Endodermal cell (in vitro differentiated cells): ENCODE measurements at regions not wholly inside any gene's neighbourhood (a gene's known extent, or its start where the extent isn't known, plus 50 kb on each side); places are given as distances from the start of the nearest gene placed in this dataset.
A peak's percentile ranks its signal among the peaks of the same experiment; 100 is the strongest.
"Not testable (repeated sequence)": the region's sequence is repeated elsewhere in the genome, so short reads cannot be mapped to it uniquely, and the experiment has no call there.

Source experiments
- DNase-seq: peaks from one replicate; pipeline ENCODE4 v3.0.0-alpha.2; 2017
- H3K27ac ChIP-seq: 2 replicates; pipeline ENCODE4 v1.5.1; 2013; ENCODE audit warnings: mild to moderate bottlenecking, low read depth, low read length, moderate library complexity
- H3K27me3 ChIP-seq: 2 replicates; pipeline ENCODE4 v1.6.1; 2013; ENCODE audit warnings: mild to moderate bottlenecking, low read length, moderate library complexity; ENCODE audit not compliant: insufficient read depth, control insufficient read depth, poor library complexity, severe bottlenecking
- H3K36me3 ChIP-seq: 2 replicates; pipeline ENCODE4 v1.7.0; 2013; ENCODE audit warnings: mild to moderate bottlenecking, low read length, moderate library complexity; ENCODE audit not compliant: control insufficient read depth, insufficient read depth
- H3K4me1 ChIP-seq: one replicate; pipeline ENCODE4 v1.7.0; 2013; ENCODE audit warnings: low read length; ENCODE audit not compliant: control insufficient read depth, insufficient read depth
- H3K4me3 ChIP-seq: 2 replicates; pipeline ENCODE4 v1.5.1; 2013; ENCODE audit warnings: mild to moderate bottlenecking, low read length, moderate library complexity
- H3K9ac ChIP-seq: 2 replicates; pipeline ENCODE4 v1.6.1; 2013; ENCODE audit warnings: mild to moderate bottlenecking, low read length, moderate library complexity; ENCODE audit not compliant: poor library complexity, severe bottlenecking; ENCODE audit errors: extremely low read depth
- H3K9me3 ChIP-seq: 2 replicates; pipeline ENCODE4 v1.6.1; 2013; ENCODE audit warnings: mild to moderate bottlenecking, low read length, moderate library complexity; ENCODE audit not compliant: control insufficient read depth
- H3K27ac Mint-ChIP-seq: 2 replicates; pipeline ENCODE4 v1.8.0; 2020; ENCODE audit warnings: mixed read lengths
- H3K27me3 Mint-ChIP-seq: 2 replicates; pipeline ENCODE4 v1.8.0; 2021; ENCODE audit warnings: mild to moderate bottlenecking, mixed read lengths; ENCODE audit not compliant: insufficient read depth
- H3K36me3 Mint-ChIP-seq: 2 replicates; pipeline ENCODE4 v1.8.0; 2020; ENCODE audit warnings: low read depth, mixed read lengths
- H3K4me1 Mint-ChIP-seq: 2 replicates; pipeline ENCODE4 v1.8.0; 2020; ENCODE audit warnings: mixed read lengths
- H3K4me3 Mint-ChIP-seq: 2 replicates; pipeline ENCODE4 v1.8.0; 2020; ENCODE audit warnings: mild to moderate bottlenecking, moderate library complexity, mixed read lengths
- H3K9me3 Mint-ChIP-seq: 2 replicates; pipeline ENCODE4 v1.8.0; 2020; ENCODE audit warnings: mild to moderate bottlenecking, mixed read lengths
- WGBS, 2 experiments: methylation state at CpG; one replicate each; pipeline versions ENCODE4 v1.1.5 to v1.1.7; 2013; ENCODE audit warnings: missing lambda C conversion rate in 2 of 2, mixed read lengths in 1 of 2; ENCODE audit not compliant: insufficient coverage in 1 of 2, insufficient read length in 1 of 2; 5-methylcytosine and 5-hydroxymethylcytosine counted together
- TF ChIP-seq, protein P1 (sequence below): fragments of 200-600 bp; sonication (generic); conservative IDR thresholded peaks from 2 replicates; pipeline ENCODE4 v1.5.0; 2021; ENCODE audit warnings: antibody characterized with exemption, mild to moderate bottlenecking

DNA sequence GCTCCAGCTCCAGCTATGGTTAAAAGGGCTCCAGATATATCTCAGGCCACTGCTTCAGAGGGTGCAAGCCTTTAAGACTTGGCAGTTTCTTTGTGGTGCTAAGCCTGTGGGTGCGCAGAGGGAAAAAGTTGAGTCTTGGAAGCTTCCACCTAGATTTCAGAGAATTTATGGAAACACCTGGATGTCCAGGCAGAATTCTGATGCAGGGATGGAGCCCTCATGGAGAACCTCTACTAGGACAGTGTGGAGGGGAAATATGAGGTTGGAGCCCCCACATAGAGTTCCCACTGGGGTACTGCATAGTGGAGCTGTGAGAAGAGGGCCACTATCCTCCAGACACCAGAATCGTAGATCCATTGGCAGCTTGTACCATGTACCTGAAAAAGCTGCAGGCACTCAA is 69.9 kb downstream of the SDR9C7 start:
- Histone ChIP-seq H3K27me3 (no peaks in the 10 kb centered on the region), H3K9me3 (peaks cover 82% of the 10 kb centered on the region), H3K27ac (no peak overlapping the region), H3K36me3 (no peaks in the 10 kb centered on the region), H3K4me3 (peak overlapping the region; percentile 53), H3K4me1 (no peaks in the 10 kb centered on the region), H3K9ac (no peak overlapping the region)
- 81 to 94% methylated on average over 2 of the region's 2 CpGs for WGBS, 2 experiments
- no peak for DNase-seq
- H3K4me1 Mint-ChIP-seq, result no peaks in the 10 kb centered on the region
- H3K27ac Mint-ChIP-seq, result no peak overlapping the region
- no peak overlapping the region for H3K4me3 Mint-ChIP-seq
- H3K9me3 Mint-ChIP-seq, result peaks cover 84% of the 10 kb centered on the region
- TF ChIP-seq, protein P1, sequence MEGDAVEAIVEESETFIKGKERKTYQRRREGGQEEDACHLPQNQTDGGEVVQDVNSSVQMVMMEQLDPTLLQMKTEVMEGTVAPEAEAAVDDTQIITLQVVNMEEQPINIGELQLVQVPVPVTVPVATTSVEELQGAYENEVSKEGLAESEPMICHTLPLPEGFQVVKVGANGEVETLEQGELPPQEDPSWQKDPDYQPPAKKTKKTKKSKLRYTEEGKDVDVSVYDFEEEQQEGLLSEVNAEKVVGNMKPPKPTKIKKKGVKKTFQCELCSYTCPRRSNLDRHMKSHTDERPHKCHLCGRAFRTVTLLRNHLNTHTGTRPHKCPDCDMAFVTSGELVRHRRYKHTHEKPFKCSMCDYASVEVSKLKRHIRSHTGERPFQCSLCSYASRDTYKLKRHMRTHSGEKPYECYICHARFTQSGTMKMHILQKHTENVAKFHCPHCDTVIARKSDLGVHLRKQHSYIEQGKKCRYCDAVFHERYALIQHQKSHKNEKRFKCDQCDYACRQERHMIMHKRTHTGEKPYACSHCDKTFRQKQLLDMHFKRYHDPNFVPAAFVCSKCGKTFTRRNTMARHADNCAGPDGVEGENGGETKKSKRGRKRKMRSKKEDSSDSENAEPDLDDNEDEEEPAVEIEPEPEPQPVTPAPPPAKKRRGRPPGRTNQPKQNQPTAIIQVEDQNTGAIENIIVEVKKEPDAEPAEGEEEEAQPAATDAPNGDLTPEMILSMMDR, result no peak
- H3K36me3 Mint-ChIP-seq, result peaks cover 2% of the 10 kb centered on the region
- H3K27me3 Mint-ChIP-seq, result peaks cover 6% of the 10 kb centered on the region

DNA sequence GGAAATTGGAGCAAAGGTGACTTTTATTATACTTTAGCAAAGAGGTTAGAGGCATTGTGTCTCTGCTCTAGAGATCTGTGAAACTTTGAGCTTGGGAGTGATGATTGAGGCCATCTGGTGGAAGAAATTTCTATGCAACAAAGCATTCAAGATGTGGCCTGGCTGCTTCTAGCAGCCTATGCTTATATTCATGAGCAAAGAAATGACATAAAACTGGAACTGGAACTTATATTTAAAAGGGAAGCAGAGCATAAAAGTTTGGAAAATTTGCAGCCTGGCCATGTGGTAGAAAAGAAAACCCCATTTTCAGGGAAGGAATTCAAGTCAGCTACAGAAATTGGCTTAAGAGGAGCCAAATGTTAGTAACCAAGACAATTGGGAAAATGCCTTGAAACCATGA is 70.4 kb downstream of the SDR9C7 start:
- no peak overlapping the region for H3K27ac Mint-ChIP-seq
- H3K9ac ChIP-seq, result no peak overlapping the region
- H3K4me1 Mint-ChIP-seq, result no peaks in the 10 kb centered on the region
- peaks cover 5% of the 10 kb centered on the region for H3K27me3 Mint-ChIP-seq
- no peak overlapping the region for H3K4me3 Mint-ChIP-seq
- DNase-seq, result no peak
- H3K36me3 Mint-ChIP-seq, result no peaks in the 10 kb centered on the region
- H3K27me3 ChIP-seq, result no peaks in the 10 kb centered on the region
- peaks cover 81% of the 10 kb centered on the region for H3K9me3 Mint-ChIP-seq
- no peaks in the 10 kb centered on the region for H3K4me1 ChIP-seq
- H3K4me3 ChIP-seq, result peak overlapping the region; percentile 53
- TF ChIP-seq, protein P1, result no peak
- H3K9me3 ChIP-seq, result peaks cover 78% of the 10 kb centered on the region
- no peaks in the 10 kb centered on the region for H3K36me3 ChIP-seq
- no peak overlapping the region for H3K27ac ChIP-seq

DNA sequence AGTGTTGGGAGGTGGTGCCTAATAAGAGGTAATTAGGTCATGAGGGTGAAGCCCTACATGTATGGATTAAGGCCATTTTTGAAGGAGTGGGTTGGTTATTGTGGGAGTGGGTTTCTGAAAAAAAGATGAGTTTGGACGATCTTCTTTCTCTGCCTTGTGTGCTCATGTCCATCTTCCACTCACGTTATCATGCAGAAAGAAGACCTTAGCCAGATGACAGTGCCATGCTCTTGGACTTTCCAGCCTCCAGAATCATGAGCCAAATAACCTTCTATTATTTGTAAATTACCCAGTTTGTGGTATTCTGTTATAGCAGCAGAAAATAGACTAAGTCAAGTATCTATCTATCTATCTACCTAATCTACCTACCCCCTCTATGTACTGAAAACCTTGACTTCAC is 71.9 kb downstream of the SDR9C7 start:
- H3K27ac Mint-ChIP-seq, result no peak overlapping the region
- DNase-seq, result no peak
- Histone ChIP-seq H3K9me3 (peaks cover 63% of the 10 kb centered on the region), H3K9ac (no peak overlapping the region), H3K4me3 (no peak overlapping the region), H3K27me3 (no peaks in the 10 kb centered on the region), H3K36me3 (no peaks in the 10 kb centered on the region), H3K27ac (no peak overlapping the region), H3K4me1 (no peaks in the 10 kb centered on the region)
- no peaks in the 10 kb centered on the region for H3K36me3 Mint-ChIP-seq
- H3K27me3 Mint-ChIP-seq, result peaks cover 5% of the 10 kb centered on the region
- no peak overlapping the region for H3K4me3 Mint-ChIP-seq
- H3K4me1 Mint-ChIP-seq, result no peaks in the 10 kb centered on the region
- peaks cover 70% of the 10 kb centered on the region for H3K9me3 Mint-ChIP-seq
- TF ChIP-seq, protein P1, result no peak
- WGBS, 2 experiments, result 78% methylated on average over 2 of the region's 2 CpGs; no CpG with 5 or more reads in 1 of the 2 experiments

DNA sequence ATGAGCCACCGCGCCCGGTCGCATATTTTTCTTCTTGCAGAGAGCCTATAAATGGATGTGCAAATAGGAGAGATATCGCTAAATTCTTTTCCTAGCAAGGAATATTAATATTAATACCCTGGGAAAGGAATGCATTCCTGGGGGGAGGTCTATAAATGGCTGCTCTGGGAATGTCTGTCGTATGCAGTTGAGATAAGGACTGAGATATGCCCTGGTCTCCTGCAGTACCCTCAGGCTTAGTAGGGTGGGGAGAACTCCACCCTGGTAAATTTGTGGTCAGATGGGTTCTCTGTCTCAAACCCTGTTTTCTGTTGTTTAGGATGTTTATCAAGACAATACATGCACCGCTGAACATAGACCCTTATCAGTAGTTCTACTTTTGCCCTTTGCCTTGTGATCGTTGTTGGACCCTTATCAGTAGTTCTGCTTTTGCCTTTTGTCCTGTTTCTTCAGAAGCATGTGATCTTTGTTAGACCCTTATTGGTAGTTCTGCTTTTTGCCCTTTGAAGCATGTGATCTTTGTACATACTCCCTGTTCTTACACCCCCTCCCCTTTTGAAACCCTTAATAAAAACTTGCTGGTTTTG is 80.7 kb downstream of the SDR9C7 start:
- not testable (repeated sequence) for H3K27me3 ChIP-seq, H3K36me3 Mint-ChIP-seq, H3K4me3 Mint-ChIP-seq, H3K27me3 Mint-ChIP-seq, H3K27ac Mint-ChIP-seq, H3K9ac ChIP-seq, H3K36me3 ChIP-seq, H3K27ac ChIP-seq, H3K4me3 ChIP-seq, H3K4me1 ChIP-seq, H3K4me1 Mint-ChIP-seq, DNase-seq
- peaks cover 27% of the 10 kb centered on the region for H3K9me3 ChIP-seq
- H3K9me3 Mint-ChIP-seq, result peaks cover 63% of the 10 kb centered on the region
- WGBS, 2 experiments, result 89 to 100% methylated on average over 3 to 8 of the region's 8 CpGs
